NCI-H1048 (cell line): ENCODE measurements at regions not wholly inside any gene's neighbourhood (a gene's known extent, or its start where the extent isn't known, plus 50 kb on each side); places are given as distances from the start of the nearest gene placed in this dataset.
"Not testable (repeated sequence)": the region's sequence is repeated elsewhere in the genome, so short reads cannot be mapped to it uniquely, and the experiment has no call there.

ENCODE experiments used
- DNase-seq: peaks from one replicate; lab custom pipeline; 2025; lab: John Stamatoyannopoulos, UW

- DNase-seq = no peak
Measured at GRCh38 chr19:28150129-28150528, 1062.8 kb downstream of the UQCRFS1 start.

GRCh38 chr19:28148554-28148953 is 1064.4 kb downstream of the UQCRFS1 start:
- DNase-seq = no peak

- DNase-seq = no peak
Measured at GRCh38 chr19:28142258-28142657, 1070.7 kb downstream of the UQCRFS1 start.

- DNase-seq = no peak
Measured at GRCh38 chr19:28140201-28140600, 1072.8 kb downstream of the UQCRFS1 start.

GRCh38 chr19:28137772-28138171 is 1075.2 kb downstream of the UQCRFS1 start:
- no peak for DNase-seq

GRCh38 chr19:28136796-28137195 is 1076.2 kb downstream of the UQCRFS1 start:
- DNase-seq = no peak

- DNase-seq = no peak
Measured at GRCh38 chr19:28135825-28136224, 1077.1 kb downstream of the UQCRFS1 start.

GRCh38 chr19:28134311-28134710 is 1078.6 kb downstream of the UQCRFS1 start:
- no peak for DNase-seq

- DNase-seq = not testable (repeated sequence)
Measured at GRCh38 chr19:28130881-28131280, 1082.1 kb downstream of the UQCRFS1 start.

GRCh38 chr19:28130066-28130511 is 1082.9 kb downstream of the UQCRFS1 start:
- no peak for DNase-seq

GRCh38 chr19:28128341-28128740 is 1084.6 kb downstream of the UQCRFS1 start:
- no peak for DNase-seq

GRCh38 chr19:28126135-28126898 is 1086.6 kb downstream of the UQCRFS1 start:
- no peak for DNase-seq

GRCh38 chr19:28122734-28123133 is 1090.2 kb downstream of the UQCRFS1 start:
- DNase-seq = no peak

- DNase-seq = no peak
Measured at GRCh38 chr19:28118235-28118634, 1094.7 kb downstream of the UQCRFS1 start.

GRCh38 chr19:28117143-28117542 is 1095.8 kb downstream of the UQCRFS1 start:
- DNase-seq = no peak

- DNase-seq = not testable (repeated sequence)
Measured at GRCh38 chr19:28116379-28116778, 1096.6 kb downstream of the UQCRFS1 start.

- DNase-seq = no peak
Measured at GRCh38 chr19:28103921-28104320, 1109.0 kb downstream of the UQCRFS1 start.

- DNase-seq = not testable (repeated sequence)
Measured at GRCh38 chr19:28084659-28085157, 1128.2 kb downstream of the UQCRFS1 start.

- no peak for DNase-seq
Measured at GRCh38 chr19:28076628-28077027, 1136.3 kb downstream of the UQCRFS1 start.

GRCh38 chr19:28075229-28075628 is 1137.7 kb downstream of the UQCRFS1 start:
- DNase-seq = no peak

GRCh38 chr19:28074773-28075172 is 1138.2 kb downstream of the UQCRFS1 start:
- DNase-seq = no peak

GRCh38 chr19:28067882-28068281 is 1145.1 kb downstream of the UQCRFS1 start:
- no peak for DNase-seq

GRCh38 chr19:28066988-28067387 is 1146.0 kb downstream of the UQCRFS1 start:
- no peak for DNase-seq

GRCh38 chr19:28066161-28066560 is 1146.8 kb downstream of the UQCRFS1 start:
- DNase-seq = no peak
